ENCODE measurements at regions not wholly inside any gene's neighbourhood (a gene's known extent, or its start where the extent isn't known, plus 50 kb on each side); places are given as distances from the start of the nearest gene placed in this dataset.

DNA sequence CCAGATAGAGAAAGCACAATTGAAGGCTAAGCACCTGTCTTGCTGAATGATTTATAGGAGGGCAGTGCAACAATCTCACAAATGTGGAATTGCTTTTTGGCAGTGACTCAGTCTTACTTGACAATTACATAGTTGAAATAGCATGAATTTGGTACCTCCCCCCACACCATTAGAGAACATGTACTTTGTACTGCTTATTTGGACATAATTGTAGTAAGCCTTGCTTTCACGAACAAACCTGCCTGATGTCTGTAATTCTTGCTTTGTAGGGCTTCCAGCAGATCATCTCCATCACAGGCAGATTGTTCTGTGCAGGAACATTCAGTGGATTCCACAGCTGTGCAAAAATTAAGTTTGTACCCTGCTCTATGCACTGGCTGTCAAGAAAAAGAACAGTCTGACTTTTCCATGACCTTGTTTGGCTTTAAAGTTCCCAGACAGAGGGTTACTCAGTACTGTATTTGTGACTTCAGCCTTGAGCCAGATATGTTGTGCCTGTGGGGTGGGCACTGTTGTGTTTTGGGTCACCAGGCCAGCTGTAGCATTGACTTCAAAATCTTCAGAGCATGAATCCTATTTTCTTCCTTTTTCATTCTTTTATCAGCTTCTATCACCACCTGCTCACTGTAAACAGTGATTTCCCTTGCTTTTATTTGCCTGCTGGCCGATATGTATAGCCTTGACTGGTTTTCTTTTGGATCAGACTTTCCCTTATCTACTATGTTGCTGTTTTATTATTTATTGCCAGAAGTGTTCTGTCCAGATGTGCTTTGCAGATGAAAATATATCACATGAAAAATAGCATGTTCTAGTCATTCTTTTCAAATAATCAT, 941.0 kb upstream of the CHORDC1 start:
- Histone ChIP-seq H3K27ac (ENCODE audit: low read depth, low read length) (no peak overlapping the region), H4K20me1 (ENCODE audit: control insufficient read depth, insufficient read depth, low read depth, low read length) (no peaks in the 10 kb centered on the region), H3F3A (ENCODE audit: control insufficient read depth, insufficient read depth) (no peaks in the 10 kb centered on the region), H3K27me3 (ENCODE audit: control insufficient read depth, low read length) (no peaks in the 10 kb centered on the region), H3K79me2 (ENCODE audit: control insufficient read depth, low read length) (no peaks in the 10 kb centered on the region), H3K4me2 (ENCODE audit: low read length) (no peak overlapping the region), H3K9me2 (replicated peaks; ENCODE audit: control insufficient read depth, low read length) (no peaks in the 10 kb centered on the region), H3K9me3 (ENCODE audit: control insufficient read depth, insufficient read depth, low read length) (no peaks in the 10 kb centered on the region), H3K4me3 (ENCODE audit: low read length) (no peak overlapping the region), H3K36me3 (ENCODE audit: control insufficient read depth, low read length) (no peaks in the 10 kb centered on the region), H3K4me1 (ENCODE audit: control insufficient read depth, low read length) (no peaks in the 10 kb centered on the region)
- no peak for TF ChIP-seq EZH2phosphoT487 (IDR thresholded peaks at IDR 0.05; ENCODE audit: borderline replicate concordance, low read length)
- TF ChIP-seq, protein P1, sequence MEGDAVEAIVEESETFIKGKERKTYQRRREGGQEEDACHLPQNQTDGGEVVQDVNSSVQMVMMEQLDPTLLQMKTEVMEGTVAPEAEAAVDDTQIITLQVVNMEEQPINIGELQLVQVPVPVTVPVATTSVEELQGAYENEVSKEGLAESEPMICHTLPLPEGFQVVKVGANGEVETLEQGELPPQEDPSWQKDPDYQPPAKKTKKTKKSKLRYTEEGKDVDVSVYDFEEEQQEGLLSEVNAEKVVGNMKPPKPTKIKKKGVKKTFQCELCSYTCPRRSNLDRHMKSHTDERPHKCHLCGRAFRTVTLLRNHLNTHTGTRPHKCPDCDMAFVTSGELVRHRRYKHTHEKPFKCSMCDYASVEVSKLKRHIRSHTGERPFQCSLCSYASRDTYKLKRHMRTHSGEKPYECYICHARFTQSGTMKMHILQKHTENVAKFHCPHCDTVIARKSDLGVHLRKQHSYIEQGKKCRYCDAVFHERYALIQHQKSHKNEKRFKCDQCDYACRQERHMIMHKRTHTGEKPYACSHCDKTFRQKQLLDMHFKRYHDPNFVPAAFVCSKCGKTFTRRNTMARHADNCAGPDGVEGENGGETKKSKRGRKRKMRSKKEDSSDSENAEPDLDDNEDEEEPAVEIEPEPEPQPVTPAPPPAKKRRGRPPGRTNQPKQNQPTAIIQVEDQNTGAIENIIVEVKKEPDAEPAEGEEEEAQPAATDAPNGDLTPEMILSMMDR (IDR thresholded peaks at IDR 0.05; ENCODE audit: low read depth, low read length, poor library complexity, severe bottlenecking) = no peak

DNA sequence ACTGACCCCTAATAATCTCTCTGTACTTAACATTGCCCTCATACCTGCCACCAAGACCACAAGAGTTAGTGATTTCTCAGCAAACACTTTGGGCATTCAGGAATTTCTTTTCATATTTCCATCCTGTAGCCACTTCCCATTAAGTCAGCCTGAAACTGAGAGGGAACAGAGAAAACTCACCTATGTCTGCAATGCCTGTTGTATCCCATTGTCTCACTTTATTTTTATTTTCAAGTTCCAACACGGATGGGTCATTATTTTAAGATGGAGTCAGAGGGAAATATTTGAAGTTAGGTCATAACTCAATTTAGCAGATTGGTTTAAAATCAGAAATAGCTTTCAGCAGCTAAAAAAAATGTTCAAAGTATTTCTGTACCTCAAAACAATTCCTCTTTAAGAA, 937.8 kb upstream of the CHORDC1 start:
- H3K9me2 ChIP-seq (replicated peaks; ENCODE audit: control insufficient read depth, low read length) = no peaks in the 10 kb centered on the region
- H3K9me3 ChIP-seq (ENCODE audit: control insufficient read depth, insufficient read depth, low read length) = no peaks in the 10 kb centered on the region
- H3K4me3 ChIP-seq (ENCODE audit: low read length) = no peak overlapping the region
- no peak overlapping the region for H3K27ac ChIP-seq (ENCODE audit: low read depth, low read length)
- H3K4me2 ChIP-seq (ENCODE audit: low read length) = no peak overlapping the region
- no peaks in the 10 kb centered on the region for H3K4me1 ChIP-seq (ENCODE audit: control insufficient read depth, low read length)
- H3K36me3 ChIP-seq (ENCODE audit: control insufficient read depth, low read length) = no peaks in the 10 kb centered on the region
- no peaks in the 10 kb centered on the region for H3K79me2 ChIP-seq (ENCODE audit: control insufficient read depth, low read length)
- no peaks in the 10 kb centered on the region for H3K27me3 ChIP-seq (ENCODE audit: control insufficient read depth, low read length)
- TF ChIP-seq EZH2phosphoT487 (IDR thresholded peaks at IDR 0.05; ENCODE audit: borderline replicate concordance, low read length) = no peak
- TF ChIP-seq, protein P1 (IDR thresholded peaks at IDR 0.05; ENCODE audit: low read depth, low read length, poor library complexity, severe bottlenecking) = no peak
- no peaks in the 10 kb centered on the region for H3F3A ChIP-seq (ENCODE audit: control insufficient read depth, insufficient read depth)
- no peaks in the 10 kb centered on the region for H4K20me1 ChIP-seq (ENCODE audit: control insufficient read depth, insufficient read depth, low read depth, low read length)

DNA sequence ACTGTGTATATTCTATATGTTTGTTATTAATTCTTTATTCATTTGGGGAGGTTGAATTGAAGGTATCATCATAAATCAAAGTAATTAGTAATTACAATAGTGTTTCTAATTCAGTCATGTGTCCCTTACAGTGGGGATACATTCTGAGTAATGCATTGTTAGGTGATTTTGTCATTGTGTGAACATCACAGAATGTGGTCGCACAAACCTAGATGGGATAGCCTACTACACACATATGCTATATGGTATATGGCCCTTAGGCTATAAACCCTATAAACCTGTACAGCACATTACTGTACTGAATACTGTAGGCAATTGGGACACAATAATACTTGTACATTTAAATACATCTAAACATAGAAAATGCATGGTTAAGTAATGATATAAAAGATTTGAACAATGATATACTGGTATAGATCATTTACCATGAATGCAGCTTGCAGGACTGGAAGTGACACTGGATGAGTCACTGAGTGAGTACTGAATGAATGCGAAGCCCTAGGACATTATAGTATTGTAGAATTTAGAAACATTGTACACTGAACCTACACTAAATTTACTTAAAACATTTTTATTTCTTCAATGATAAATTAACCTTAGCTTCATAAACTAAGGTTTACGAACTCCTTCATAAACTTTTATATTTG, 936.2 kb upstream of the CHORDC1 start:
- no peaks in the 10 kb centered on the region for H3K79me2 ChIP-seq (ENCODE audit: control insufficient read depth, low read length)
- no peaks in the 10 kb centered on the region for H3K36me3 ChIP-seq (ENCODE audit: control insufficient read depth, low read length)
- H3K27ac ChIP-seq (ENCODE audit: low read depth, low read length) = no peak overlapping the region
- no peak for TF ChIP-seq EZH2phosphoT487 (IDR thresholded peaks at IDR 0.05; ENCODE audit: borderline replicate concordance, low read length)
- TF ChIP-seq, protein P1 (IDR thresholded peaks at IDR 0.05; ENCODE audit: low read depth, low read length, poor library complexity, severe bottlenecking) = no peak
- no peaks in the 10 kb centered on the region for H3F3A ChIP-seq (ENCODE audit: control insufficient read depth, insufficient read depth)
- no peaks in the 10 kb centered on the region for H4K20me1 ChIP-seq (ENCODE audit: control insufficient read depth, insufficient read depth, low read depth, low read length)
- H3K27me3 ChIP-seq (ENCODE audit: control insufficient read depth, low read length) = no peaks in the 10 kb centered on the region
- no peak overlapping the region for H3K4me3 ChIP-seq (ENCODE audit: low read length)
- H3K9me2 ChIP-seq (replicated peaks; ENCODE audit: control insufficient read depth, low read length) = no peaks in the 10 kb centered on the region
- H3K9me3 ChIP-seq (ENCODE audit: control insufficient read depth, insufficient read depth, low read length) = no peaks in the 10 kb centered on the region
- H3K4me1 ChIP-seq (ENCODE audit: control insufficient read depth, low read length) = no peaks in the 10 kb centered on the region
- no peak overlapping the region for H3K4me2 ChIP-seq (ENCODE audit: low read length)

Measured in DOHH2 (cell line).